ENCODE measurements at regions not wholly inside any gene's neighbourhood (a gene's known extent, or its start where the extent isn't known, plus 50 kb on each side); places are given as distances from the start of the nearest gene placed in this dataset.

- DNase-seq = no peak
These were observed 200.0 kb upstream of the ARHGAP24 start for GRCh38 chr4:85274955-85275354.

GRCh38 chr4:85280963-85281362 lies 194.0 kb upstream of the ARHGAP24 start:
- no peak for DNase-seq

DNA sequence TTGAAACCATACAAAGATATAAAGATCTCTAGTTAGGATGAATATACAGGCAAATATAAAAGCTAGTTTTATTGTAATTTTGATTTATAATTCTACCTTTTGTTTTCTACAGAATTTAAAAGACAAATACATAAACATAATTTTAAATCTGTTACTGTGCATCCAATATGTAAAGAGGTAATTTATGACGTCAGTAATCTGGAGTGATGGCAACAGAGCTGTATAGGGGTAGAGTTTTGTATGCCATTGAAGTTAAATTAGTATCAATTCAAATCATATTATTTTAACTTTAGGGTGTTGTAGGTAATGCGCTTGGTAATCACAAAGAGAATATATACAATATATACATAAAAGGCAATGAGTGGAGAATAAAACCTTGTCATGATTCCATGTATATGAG lies 183.7 kb upstream of the ARHGAP24 start:
- no peak for DNase-seq

GRCh38 chr4:85298037-85298436 lies 176.9 kb upstream of the ARHGAP24 start:
- no peak for DNase-seq

DNA sequence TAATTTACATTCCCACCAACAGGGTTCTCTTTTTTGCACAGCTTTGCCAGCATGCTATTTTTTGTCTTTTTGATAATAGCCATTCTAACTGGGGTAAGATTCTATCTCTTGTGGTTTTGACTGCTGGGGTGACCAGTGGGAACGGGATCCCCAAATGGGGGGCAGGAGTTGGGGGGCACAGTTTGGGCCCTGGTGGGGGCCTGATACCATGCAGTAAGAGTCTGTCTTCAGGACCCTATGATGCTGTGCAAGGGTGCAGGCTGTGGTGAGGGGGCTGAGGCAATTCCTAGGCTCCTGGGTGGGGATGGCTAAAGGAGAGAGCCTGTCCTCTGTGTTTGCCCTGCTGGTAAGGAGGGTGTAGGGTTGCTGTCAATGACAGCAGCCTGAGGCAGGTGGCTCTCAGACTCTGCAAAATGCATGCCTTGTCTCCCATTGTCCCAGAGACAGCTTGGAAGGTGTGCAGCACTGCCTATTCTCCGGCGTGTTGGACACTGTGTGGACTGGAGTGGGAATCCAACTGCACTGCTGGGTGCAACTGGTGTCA lies 172.7 kb upstream of the ARHGAP24 start:
- no peak for DNase-seq

GRCh38 chr4:85302756-85303155 lies 172.2 kb upstream of the ARHGAP24 start:
- DNase-seq = no peak

- DNase-seq = no peak
These were observed 156.5 kb upstream of the ARHGAP24 start for GRCh38 chr4:85318415-85318814.

GRCh38 chr4:85358831-85359230 lies 116.1 kb upstream of the ARHGAP24 start:
- DNase-seq = no peak

DNA sequence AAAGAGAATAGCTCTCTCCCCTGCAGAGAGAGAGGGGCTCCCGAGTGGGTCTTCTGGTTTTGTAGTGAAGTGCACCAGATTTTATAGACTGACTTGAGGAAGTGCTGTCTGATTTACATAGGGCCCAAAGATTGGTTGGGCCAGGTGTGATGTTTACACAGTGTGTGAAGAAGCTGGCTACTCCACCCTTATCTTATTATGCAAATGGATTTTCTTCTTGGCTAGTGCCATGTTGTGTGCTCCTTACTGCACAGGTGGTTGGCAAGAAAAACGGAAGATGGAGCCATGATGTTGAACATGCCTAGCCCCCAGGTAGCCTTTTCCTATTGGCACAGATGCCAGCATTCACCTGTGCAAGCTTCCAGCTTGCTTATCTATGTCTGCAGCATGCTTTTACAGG lies 112.4 kb upstream of the ARHGAP24 start:
- no peak for DNase-seq

GRCh38 chr4:85367815-85368214 lies 107.1 kb upstream of the ARHGAP24 start:
- no peak for DNase-seq

GRCh38 chr4:85368240-85368639 lies 106.7 kb upstream of the ARHGAP24 start:
- DNase-seq = no peak

DNA sequence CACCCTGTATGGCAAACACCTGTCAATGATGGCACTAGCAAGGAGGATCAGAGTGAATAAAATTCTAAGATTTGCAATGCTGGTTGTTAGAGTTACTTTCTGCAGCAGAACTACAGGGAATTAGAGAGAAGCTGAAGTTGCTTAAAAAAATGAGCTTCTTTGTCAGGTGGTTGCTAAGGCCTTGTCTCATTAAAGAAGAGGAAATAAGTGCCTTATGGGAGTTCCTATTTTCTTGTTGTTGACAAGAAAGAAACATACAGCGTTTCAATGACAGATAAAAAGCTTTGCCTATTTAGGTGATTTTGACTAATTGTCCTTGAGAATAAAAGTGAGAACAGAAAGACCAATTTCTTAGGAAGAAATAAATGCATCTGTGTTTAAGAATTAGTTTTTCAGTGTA lies 106.0 kb upstream of the ARHGAP24 start:
- no peak for DNase-seq

- no peak for DNase-seq
These were observed 105.1 kb upstream of the ARHGAP24 start for GRCh38 chr4:85369703-85370380.

DNA sequence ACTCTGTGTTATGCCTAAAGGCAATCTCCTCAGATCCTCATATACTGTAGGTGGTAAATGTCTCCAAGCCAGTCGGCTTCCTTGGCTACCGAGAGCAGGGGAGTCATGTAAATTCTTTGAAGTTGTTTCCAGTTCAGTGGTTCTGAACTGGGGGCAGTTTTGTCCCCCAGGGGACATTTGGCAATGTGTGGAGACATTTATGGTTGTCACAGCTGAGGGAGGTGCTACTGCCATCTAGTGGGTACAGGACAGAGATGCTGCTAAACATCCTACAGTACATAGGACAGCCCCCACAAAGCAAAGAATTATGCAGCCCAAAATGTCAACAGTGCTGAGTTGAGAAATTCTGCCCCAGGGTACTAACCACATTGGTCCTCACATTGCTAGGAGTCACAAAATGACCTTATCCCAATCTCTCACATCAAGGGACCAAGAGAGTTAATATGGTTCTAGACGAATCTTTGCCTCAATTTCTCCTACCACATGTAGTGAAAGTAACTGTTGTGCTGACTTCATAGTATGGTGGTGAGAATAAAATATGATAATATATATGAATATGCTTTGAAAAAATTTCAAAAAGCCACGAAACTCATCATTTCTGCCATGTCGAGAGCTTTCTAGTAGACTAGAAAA lies 104.4 kb upstream of the ARHGAP24 start:
- DNase-seq = no peak

DNA sequence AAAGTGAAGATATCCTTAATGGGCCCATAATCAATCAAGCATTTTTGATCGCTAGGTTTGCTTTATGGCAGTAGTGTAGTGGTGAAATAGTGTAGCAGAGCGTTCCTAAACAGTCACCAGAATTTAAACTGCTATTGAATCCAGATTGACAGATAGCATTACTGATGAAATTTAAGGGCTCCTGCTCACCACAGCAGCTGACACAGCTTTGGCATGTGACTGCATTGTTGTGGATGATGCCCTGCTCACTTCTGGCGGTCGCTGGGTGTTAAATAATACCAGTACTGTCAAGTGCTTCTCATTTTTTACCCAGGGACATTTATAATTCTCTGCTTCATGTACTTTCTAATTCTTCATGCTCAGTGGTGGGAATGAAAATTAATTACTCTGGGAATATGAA lies 102.0 kb upstream of the ARHGAP24 start:
- no peak for DNase-seq

GRCh38 chr4:85376285-85376684 lies 98.7 kb upstream of the ARHGAP24 start:
- DNase-seq = no peak

DNA sequence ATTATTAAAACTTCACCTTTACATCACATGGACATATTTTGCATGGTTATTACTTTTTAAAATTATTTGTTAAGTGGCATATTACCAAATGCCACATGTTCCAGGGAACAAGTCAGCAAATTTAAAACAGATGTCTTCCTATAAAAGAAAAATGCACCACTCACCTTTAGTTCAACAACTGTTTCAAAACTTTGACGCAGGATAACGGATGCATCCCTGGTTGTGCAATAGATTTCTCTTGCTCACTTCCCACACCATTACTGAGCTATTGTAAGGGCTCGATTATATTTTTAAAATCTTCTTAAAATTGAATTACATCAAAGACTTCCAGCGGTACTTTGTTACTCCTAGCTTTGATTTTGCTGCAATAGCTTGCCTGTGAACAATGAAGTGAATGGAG lies 93.0 kb upstream of the ARHGAP24 start:
- DNase-seq = no peak

GRCh38 chr4:85391071-85391470 lies 83.9 kb upstream of the ARHGAP24 start:
- DNase-seq = no peak

GRCh38 chr4:85391589-85392410 lies 83.2 kb upstream of the ARHGAP24 start:
- no peak for DNase-seq

GRCh38 chr4:85393201-85393600 lies 81.7 kb upstream of the ARHGAP24 start:
- DNase-seq = no peak

- no peak for DNase-seq
These were observed 76.7 kb upstream of the ARHGAP24 start for GRCh38 chr4:85398276-85398675.

- no peak for DNase-seq
These were observed 75.7 kb upstream of the ARHGAP24 start for GRCh38 chr4:85399270-85399669.

- no peak for DNase-seq
These were observed 72.6 kb upstream of the ARHGAP24 start for GRCh38 chr4:85402371-85402770.

GRCh38 chr4:85406185-85406584 lies 68.8 kb upstream of the ARHGAP24 start:
- DNase-seq = no peak
